ENCODE measurements at regions not wholly inside any gene's neighbourhood (a gene's known extent, or its start where the extent isn't known, plus 50 kb on each side); places are given as distances from the start of the nearest gene placed in this dataset.

DNA sequence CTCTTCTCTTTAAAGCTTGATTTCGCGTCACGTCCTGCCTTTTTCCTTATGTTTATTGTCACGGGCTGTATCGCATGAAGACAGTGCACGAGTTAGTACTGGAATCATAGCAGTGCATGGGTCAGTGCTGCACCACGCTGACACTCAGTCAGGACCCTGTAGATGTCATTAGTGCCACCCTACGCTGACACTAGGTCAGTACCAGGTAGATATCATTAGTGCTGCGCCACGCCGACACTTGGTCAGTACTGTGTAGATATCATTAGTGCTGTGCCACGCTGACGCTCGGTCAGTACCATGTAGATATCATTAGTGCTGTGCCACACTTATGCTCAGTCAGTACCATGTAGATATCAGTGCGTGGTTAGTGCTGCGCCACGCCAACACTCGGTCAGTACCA lies 106.2 kb upstream of the ZNF469 start:
- TF ChIP-seq CTCF (conservative IDR thresholded peaks at IDR 0.05) (no peak), ZFX (IDR thresholded peaks at IDR 0.05) (no peak)
